AG04450 (cell line): ENCODE measurements at regions not wholly inside any gene's neighbourhood (a gene's known extent, or its start where the extent isn't known, plus 50 kb on each side); places are given as distances from the start of the nearest gene placed in this dataset.

Source experiments
- CTCF ChIA-PET: fragments of 300-600, 350-600 bp; formaldehyde crosslinking; extraction: SDS; loops from one replicate; lab custom pipeline; 2022; ENCODE audit warnings: antibody characterized with exemption, inconsistent platforms; lab: Charles Lee
- POLR2A ChIA-PET: fragments of 350-600 bp; formaldehyde crosslinking; extraction: SDS; loops from one replicate; lab custom pipeline; 2021; ENCODE audit warnings: antibody characterized with exemption, inconsistent platforms; lab: Yijun Ruan, JAX
- DNase-seq: peaks from one replicate; pipeline ENCODE4 v3.0.0-alpha.2; 2011; ENCODE audit warnings: low read depth, low spot score
- H3K27ac ChIP-seq: one replicate; pipeline ENCODE4 v1.5.1; 2012; ENCODE audit warnings: low read depth, low read length, control low read depth
- H3K27me3 ChIP-seq: one replicate; pipeline ENCODE4 v1.6.0; 2012; ENCODE audit warnings: low read length; ENCODE audit not compliant: control insufficient read depth, insufficient read depth
- H3K4me3 ChIP-seq: 2 replicates; pipeline ENCODE4 v1.5.1; 2011; ENCODE audit warnings: mild to moderate bottlenecking, low read depth, low read length, control low read depth
- H3K9me3 ChIP-seq: 2 replicates; pipeline ENCODE4 v1.5.1; 2012; ENCODE audit warnings: low read length; ENCODE audit not compliant: control insufficient read depth, insufficient read depth
- CTCF ChIP-seq: IDR thresholded peaks from 2 replicates; pipeline ENCODE4 v1.5.1; 2011; ENCODE audit warnings: low read depth, low read length, control low read depth, inconsistent platforms

GRCh38 chr2:133957724-133958480, 296.0 kb upstream of the MGAT5 start:
- H3K27ac ChIP-seq = no peak overlapping the region
- H3K27me3 ChIP-seq = no peaks in the 10 kb centered on the region
- no peak for TF ChIP-seq CTCF
- no peak for DNase-seq
- POLR2A ChIA-PET = interaction anchor here (1.1 kb wide), 1 partner anchor 13 kb away, joined by 7 read pairs; no protein-coding TSS in a partner anchor
- H3K9me3 ChIP-seq = no peaks in the 10 kb centered on the region
- CTCF ChIA-PET = interaction anchor here (0.6 to 0.9 kb wide), 4 partner anchors 10 to 42 kb away, joined by 3 to 6 read pairs (median 4); no protein-coding TSS in a partner anchor
- no peak overlapping the region for H3K4me3 ChIP-seq

GRCh38 chr2:133959066-133959465, 294.8 kb upstream of the MGAT5 start:
- DNase-seq = no peak
- TF ChIP-seq CTCF = peak; percentile 14; the same call in 1 of the 2 replicates
- Histone ChIP-seq H3K9me3 (no peaks in the 10 kb centered on the region), H3K27me3 (no peaks in the 10 kb centered on the region), H3K4me3 (no peak overlapping the region), H3K27ac (no peak overlapping the region)
- ChIA-PET POLR2A (no interaction called here), CTCF (no interaction called here)

GRCh38 chr2:133966720-133967304, 287.1 kb upstream of the MGAT5 start:
- Histone ChIP-seq H3K9me3 (no peaks in the 10 kb centered on the region), H3K27ac (no peak overlapping the region), H3K27me3 (no peaks in the 10 kb centered on the region), H3K4me3 (no peak overlapping the region)
- POLR2A ChIA-PET = no interaction called here
- CTCF ChIA-PET = no interaction called here
- DNase-seq = no peak
- no peak for TF ChIP-seq CTCF

- Histone ChIP-seq H3K27me3 (no peaks in the 10 kb centered on the region), H3K9me3 (no peaks in the 10 kb centered on the region), H3K4me3 (no peak overlapping the region), H3K27ac (no peak overlapping the region)
- no peak for TF ChIP-seq CTCF
- CTCF ChIA-PET = interaction anchor here (0.5 kb wide), 1 partner anchor 10 kb away, joined by 5 read pairs; no protein-coding TSS in a partner anchor
- no peak for DNase-seq
- POLR2A ChIA-PET = no interaction called here
These were observed 286.5 kb upstream of the MGAT5 start for GRCh38 chr2:133967326-133967725.

- TF ChIP-seq CTCF = no peak
- POLR2A ChIA-PET = no interaction called here
- no peak overlapping the region for H3K27ac ChIP-seq
- no peaks in the 10 kb centered on the region for H3K9me3 ChIP-seq
- no peak overlapping the region for H3K4me3 ChIP-seq
- H3K27me3 ChIP-seq = no peaks in the 10 kb centered on the region
- no peak for DNase-seq
- CTCF ChIA-PET = interaction anchor here (0.5 to 1.7 kb wide), 3 partner anchors 11 to 483 kb away, joined by 3 to 4 read pairs (median 3); no protein-coding TSS in a partner anchor
These were observed 285.4 kb upstream of the MGAT5 start for GRCh38 chr2:133968446-133968845.
